Endothelial cell of umbilical vein (primary cell): ENCODE measurements at regions not wholly inside any gene's neighbourhood (a gene's known extent, or its start where the extent isn't known, plus 50 kb on each side); places are given as distances from the start of the nearest gene placed in this dataset.

Experiments
- CTCF ChIP-seq, 2 donors: IDR thresholded peaks; 1 replicate in 1 of 2; 2 replicates in 1 of 2; pipeline ENCODE4 v1.5.1; 2011; ENCODE audit warnings: low read length in 2 of 2, mild to moderate bottlenecking in 2 of 2, moderate library complexity in 2 of 2, control low read depth in 1 of 2, inconsistent platforms in 1 of 2, low read depth in 1 of 2; ENCODE audit not compliant: insufficient read depth in 1 of 2; ENCODE audit errors: extremely low read depth in 1 of 2
- EZH2 ChIP-seq: IDR thresholded peaks from 2 replicates; pipeline ENCODE4 v1.6.1; 2012; ENCODE audit warnings: borderline replicate concordance, low read depth, mild to moderate bottlenecking, moderate library complexity, low read length, inconsistent platforms; ENCODE audit not compliant: severe bottlenecking
- GATA2 ChIP-seq: IDR thresholded peaks from 2 replicates; pipeline ENCODE4 v1.7.0; 2011; ENCODE audit warnings: low read depth, mild to moderate bottlenecking, moderate library complexity, mixed read lengths, low read length; ENCODE audit not compliant: insufficient read length, insufficient read depth
- MAX ChIP-seq: IDR thresholded peaks from 2 replicates; pipeline ENCODE4 v1.6.1; 2011; ENCODE audit not compliant: insufficient read depth, insufficient read length
- MYC ChIP-seq: IDR thresholded peaks from one replicate; pipeline ENCODE4 v1.6.1; 2011; ENCODE audit warnings: mild to moderate bottlenecking, low read depth, low read length
- POLR2A ChIP-seq: IDR thresholded peaks from 2 replicates; pipeline ENCODE4 v1.6.1; 2012; ENCODE audit warnings: low read depth, mild to moderate bottlenecking, control low read depth, low read length
- POLR2AphosphoS5 ChIP-seq: IDR thresholded peaks from 2 replicates; pipeline ENCODE4 v1.6.1; 2012; ENCODE audit warnings: low read depth, mild to moderate bottlenecking, control low read depth, low read length, moderate library complexity; ENCODE audit not compliant: insufficient read depth

DNA sequence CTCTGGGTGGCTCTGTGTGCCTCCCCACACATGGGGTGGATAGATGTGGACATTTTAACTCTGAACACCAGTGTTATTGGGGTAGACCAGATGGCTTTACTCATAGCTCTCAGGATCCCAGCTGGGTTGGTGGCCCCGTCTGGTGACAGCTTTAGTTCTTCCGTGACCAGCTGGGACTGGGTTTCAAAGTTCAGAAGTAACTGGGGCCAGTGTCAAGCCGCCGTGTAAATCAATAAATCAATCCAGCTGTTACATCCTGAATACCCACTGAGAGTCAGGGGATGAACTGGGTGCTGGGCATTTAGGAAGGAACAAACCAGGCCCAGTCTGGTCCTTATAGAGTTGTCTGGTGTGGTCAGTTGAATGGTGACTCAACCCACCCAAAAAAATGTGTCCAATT, 269.4 kb downstream of the CTTN start:
- no peak for TF ChIP-seq EZH2
- TF ChIP-seq POLR2A, result no peak
- TF ChIP-seq CTCF (IDR thresholded peaks at IDR 0.05; ENCODE audit: extremely low read depth in 1 of 2, insufficient read depth in 1 of 2, low read depth in 1 of 2, low read length in 2 of 2), result no peak
- no peak for TF ChIP-seq MAX
- no peak for TF ChIP-seq POLR2AphosphoS5
- no peak for TF ChIP-seq MYC
- TF ChIP-seq GATA2, result no peak
